GM23338 (cell line): ENCODE measurements at regions not wholly inside any gene's neighbourhood (a gene's known extent, or its start where the extent isn't known, plus 50 kb on each side); places are given as distances from the start of the nearest gene placed in this dataset.

Experiments
- ATAC-seq: fragments of 200-7000 bp; cut with Tn5 transposase; 3 replicates; pipeline ENCODE4 v1.9.1; 2020
- DNase-seq: peaks from one replicate; pipeline ENCODE4 v3.0.0-alpha.2; 2015; ENCODE audit warnings: low spot score
- H2AFZ ChIP-seq: fragments of 200-600 bp; sonication (generic); 2 replicates; pipeline ENCODE4 v1.8.0; 2016; ENCODE audit warnings: antibody characterized with exemption, mild to moderate bottlenecking, moderate library complexity
- H3F3A ChIP-seq: fragments of 200-600 bp; sonication (generic); replicated peaks from 2 replicates; pipeline ENCODE4 v1.8.0; 2017; ENCODE audit warnings: antibody characterized with exemption, mixed run types, low read depth
- H3K27ac ChIP-seq: fragments of 200-600 bp; sonication (generic); 2 replicates; pipeline ENCODE4 v1.6.1; 2016; ENCODE audit warnings: low read depth
- H3K27me3 ChIP-seq: fragments of 200-600 bp; sonication (generic); 2 replicates; pipeline ENCODE4 v1.8.0; 2016; ENCODE audit warnings: mild to moderate bottlenecking, mixed run types, moderate library complexity; ENCODE audit not compliant: insufficient read depth
- H3K36me3 ChIP-seq: fragments of 200-600 bp; sonication (generic); 2 replicates; pipeline ENCODE4 v1.8.0; 2016; ENCODE audit warnings: mild to moderate bottlenecking; ENCODE audit not compliant: insufficient read depth
- H3K4me1 ChIP-seq: fragments of 200-600 bp; sonication (generic); 2 replicates; pipeline ENCODE4 v1.8.0; 2016; ENCODE audit warnings: mild to moderate bottlenecking, moderate library complexity; ENCODE audit not compliant: insufficient read depth
- H3K4me2 ChIP-seq: fragments of 200-600 bp; sonication (generic); 2 replicates; pipeline ENCODE4 v1.7.1; 2017; ENCODE audit warnings: mixed run types
- H3K4me3 ChIP-seq: fragments of 200-600 bp; sonication (generic); 2 replicates; pipeline ENCODE4 v1.6.1; 2016; ENCODE audit warnings: mixed run types
- H3K79me2 ChIP-seq: fragments of 200-600 bp; sonication (generic); replicated peaks from 2 replicates; pipeline ENCODE4 v1.8.0; 2017; ENCODE audit warnings: mild to moderate bottlenecking; ENCODE audit not compliant: insufficient read depth
- H3K9me2 ChIP-seq: fragments of 200-600 bp; sonication (generic); 2 replicates; pipeline ENCODE4 v1.8.0; 2017; ENCODE audit not compliant: insufficient read depth
- H4K20me1 ChIP-seq: fragments of 200-600 bp; sonication (generic); replicated peaks from 2 replicates; pipeline ENCODE4 v1.8.0; 2017; ENCODE audit warnings: mild to moderate bottlenecking; ENCODE audit not compliant: insufficient read depth
- H3K27ac Mint-ChIP-seq: 2 replicates; pipeline ENCODE4 v1.8.0; 2020; ENCODE audit warnings: inconsistent platforms, mild to moderate bottlenecking, moderate library complexity, mixed read lengths
- H3K27me3 Mint-ChIP-seq: 3 replicates; pipeline ENCODE4 v1.8.0; 2022; ENCODE audit warnings: low read depth, mild to moderate bottlenecking, moderate library complexity, mixed read lengths, inconsistent platforms; ENCODE audit not compliant: insufficient read depth, poor library complexity
- H3K36me3 Mint-ChIP-seq: 3 replicates; pipeline ENCODE4 v1.8.0; 2021; ENCODE audit warnings: low read depth, mild to moderate bottlenecking, inconsistent platforms, moderate library complexity, mixed read lengths
- H3K4me1 Mint-ChIP-seq: 3 replicates; pipeline ENCODE4 v1.8.0; 2020; ENCODE audit warnings: mild to moderate bottlenecking, inconsistent platforms, mixed read lengths
- H3K4me3 Mint-ChIP-seq: 3 replicates; pipeline ENCODE4 v1.8.0; 2021; ENCODE audit warnings: moderate library complexity, mild to moderate bottlenecking, inconsistent platforms, mixed read lengths
- H3K9me3 Mint-ChIP-seq: 3 replicates; pipeline ENCODE4 v1.8.0; 2020; ENCODE audit warnings: moderate library complexity, mild to moderate bottlenecking, inconsistent platforms, mixed read lengths
- ZNF331 ChIP-seq: fragments of 250-450 bp; sonication (Bioruptor Pico); IDR thresholded peaks from 2 replicates; pipeline ENCODE4 v1.5.0; 2020; ENCODE audit warnings: low read depth, mild to moderate bottlenecking, moderate library complexity
- ZNF462 ChIP-seq: fragments of 250-450 bp; sonication (Bioruptor Pico); IDR thresholded peaks from 2 replicates; pipeline ENCODE4 v1.5.0; 2020; ENCODE audit warnings: mild to moderate bottlenecking, moderate library complexity
- TF ChIP-seq, protein P1 (sequence below), 2 experiments: fragments of 200-600 bp in 1 of 2; sonication (generic) in 1 of 2; conservative IDR thresholded peaks; 2 replicates each; pipeline versions ENCODE4 v1.5.1 to v1.6.1; 2016 to 2017; ENCODE audit warnings: antibody characterized with exemption in 2 of 2, low read depth in 2 of 2, mild to moderate bottlenecking in 2 of 2, moderate library complexity in 1 of 2

DNA sequence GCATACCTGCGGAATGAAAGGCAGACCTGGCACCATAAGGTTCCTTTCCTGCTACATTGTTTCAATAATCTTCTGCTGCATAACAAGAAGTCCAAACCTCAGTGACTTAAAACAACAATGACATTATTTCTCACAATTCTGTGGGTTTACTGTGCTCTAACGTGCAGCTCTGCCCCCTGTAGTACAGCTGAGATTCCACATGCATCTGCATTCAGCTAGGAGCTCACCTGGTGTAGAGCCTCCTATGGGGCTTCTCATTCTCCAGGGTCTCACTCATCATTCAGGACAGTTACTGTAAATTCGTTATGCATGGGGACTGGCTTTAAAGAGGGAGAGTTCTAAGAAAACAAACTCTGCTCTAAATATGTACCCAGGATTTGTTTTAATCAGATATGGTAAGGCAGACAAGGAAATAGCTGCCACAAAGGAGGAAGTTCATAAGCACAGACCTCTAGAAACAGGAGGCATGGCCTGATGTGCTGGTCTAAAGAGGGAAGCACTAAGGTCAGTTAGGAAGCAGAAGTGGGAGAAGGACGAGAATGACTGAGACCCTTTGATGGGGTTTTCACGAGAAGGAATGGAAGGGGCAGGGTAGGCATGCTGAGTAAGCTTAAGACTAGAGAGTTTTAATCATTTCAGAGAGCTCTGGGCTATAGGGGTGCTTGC is 347.0 kb downstream of the NEK10 start:
- peak; percentile 93 for ATAC-seq
- no peaks in the 10 kb centered on the region for H3F3A ChIP-seq
- peaks cover 2% of the 10 kb centered on the region for H3K27me3 Mint-ChIP-seq
- H3K4me2 ChIP-seq, result no peak overlapping the region
- H3K4me1 Mint-ChIP-seq, result peaks cover 35% of the 10 kb centered on the region
- peaks cover 8% of the 10 kb centered on the region; the same call in 1 of the 2 replicates for H3K4me1 ChIP-seq
- no peak overlapping the region for H2AFZ ChIP-seq
- H3K36me3 Mint-ChIP-seq, result 0 out of 3 replicates have a peak, but pooled peaks cover 2% of the 10 kb centered on the region
- no peak overlapping the region for H3K27ac ChIP-seq
- TF ChIP-seq ZNF462 (peak; percentile 35; the same call in 1 of the 2 replicates), ZNF331 (CRISPR knock-in tag) (no peak)
- TF ChIP-seq, protein P1, sequence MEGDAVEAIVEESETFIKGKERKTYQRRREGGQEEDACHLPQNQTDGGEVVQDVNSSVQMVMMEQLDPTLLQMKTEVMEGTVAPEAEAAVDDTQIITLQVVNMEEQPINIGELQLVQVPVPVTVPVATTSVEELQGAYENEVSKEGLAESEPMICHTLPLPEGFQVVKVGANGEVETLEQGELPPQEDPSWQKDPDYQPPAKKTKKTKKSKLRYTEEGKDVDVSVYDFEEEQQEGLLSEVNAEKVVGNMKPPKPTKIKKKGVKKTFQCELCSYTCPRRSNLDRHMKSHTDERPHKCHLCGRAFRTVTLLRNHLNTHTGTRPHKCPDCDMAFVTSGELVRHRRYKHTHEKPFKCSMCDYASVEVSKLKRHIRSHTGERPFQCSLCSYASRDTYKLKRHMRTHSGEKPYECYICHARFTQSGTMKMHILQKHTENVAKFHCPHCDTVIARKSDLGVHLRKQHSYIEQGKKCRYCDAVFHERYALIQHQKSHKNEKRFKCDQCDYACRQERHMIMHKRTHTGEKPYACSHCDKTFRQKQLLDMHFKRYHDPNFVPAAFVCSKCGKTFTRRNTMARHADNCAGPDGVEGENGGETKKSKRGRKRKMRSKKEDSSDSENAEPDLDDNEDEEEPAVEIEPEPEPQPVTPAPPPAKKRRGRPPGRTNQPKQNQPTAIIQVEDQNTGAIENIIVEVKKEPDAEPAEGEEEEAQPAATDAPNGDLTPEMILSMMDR (conservative IDR thresholded peaks at IDR 0.05; ENCODE audit: low read depth in 2 of 2), result peak; percentile 52 to 58
- no peak overlapping the region for H3K4me3 ChIP-seq
- no peak overlapping the region for H3K4me3 Mint-ChIP-seq
- no peaks in the 10 kb centered on the region for H3K27me3 ChIP-seq
- H3K9me3 Mint-ChIP-seq, result no peaks in the 10 kb centered on the region
- DNase-seq, result peak; percentile 55
- peaks cover 14% of the 10 kb centered on the region for H3K9me2 ChIP-seq
- no peaks in the 10 kb centered on the region for H3K36me3 ChIP-seq
- H3K27ac Mint-ChIP-seq, result no peak overlapping the region
- no peaks in the 10 kb centered on the region for H4K20me1 ChIP-seq
- no peaks in the 10 kb centered on the region for H3K79me2 ChIP-seq
